Fibroblast of the aortic adventitia (primary cell): ENCODE measurements at regions not wholly inside any gene's neighbourhood (a gene's known extent, or its start where the extent isn't known, plus 50 kb on each side); places are given as distances from the start of the nearest gene placed in this dataset.

Source experiments
- DNase-seq: peaks from one replicate; pipeline ENCODE4 v3.0.0-alpha.2; 2010; ENCODE audit warnings: low read depth
- H3K4me3 ChIP-seq: 2 replicates; pipeline ENCODE4 v1.5.1; 2011; ENCODE audit warnings: low read depth, mild to moderate bottlenecking, control low read depth, low read length, moderate library complexity
- CTCF ChIP-seq: IDR thresholded peaks from 2 replicates; pipeline ENCODE4 v1.5.1; 2011; ENCODE audit warnings: mild to moderate bottlenecking, low read length, control low read depth, inconsistent platforms; ENCODE audit not compliant: insufficient read depth

GRCh38 chr9:129342591-129343423 is 164.7 kb upstream of the IER5L start:
- no peak for TF ChIP-seq CTCF
- no peak for DNase-seq
- no peak overlapping the region for H3K4me3 ChIP-seq

DNA sequence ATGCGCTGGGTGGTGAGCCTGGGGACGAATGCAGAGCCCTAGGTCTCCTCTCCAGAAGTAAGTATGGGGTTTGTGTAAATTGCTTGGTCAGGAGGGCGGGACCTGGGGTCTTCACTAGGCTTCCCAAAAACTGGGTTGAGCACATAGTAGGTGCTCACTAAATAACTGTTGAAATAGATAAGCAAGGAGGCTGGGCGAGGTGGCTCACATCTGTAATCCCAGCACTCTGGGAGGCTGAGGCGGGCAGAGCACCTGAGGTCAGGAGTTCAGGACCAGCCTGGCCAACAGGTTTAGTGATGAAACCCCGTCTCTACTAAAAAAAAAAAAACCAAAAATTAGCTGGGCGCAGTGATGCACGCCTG is 163.9 kb upstream of the IER5L start:
- DNase-seq = no peak
- TF ChIP-seq CTCF = no peak
- no peak overlapping the region for H3K4me3 ChIP-seq

GRCh38 chr9:129341171-129341986 is 163.3 kb upstream of the IER5L start:
- DNase-seq = no peak
- no peak for TF ChIP-seq CTCF
- H3K4me3 ChIP-seq = no peak overlapping the region

GRCh38 chr9:129340427-129341170 is 162.5 kb upstream of the IER5L start:
- no peak for DNase-seq

DNA sequence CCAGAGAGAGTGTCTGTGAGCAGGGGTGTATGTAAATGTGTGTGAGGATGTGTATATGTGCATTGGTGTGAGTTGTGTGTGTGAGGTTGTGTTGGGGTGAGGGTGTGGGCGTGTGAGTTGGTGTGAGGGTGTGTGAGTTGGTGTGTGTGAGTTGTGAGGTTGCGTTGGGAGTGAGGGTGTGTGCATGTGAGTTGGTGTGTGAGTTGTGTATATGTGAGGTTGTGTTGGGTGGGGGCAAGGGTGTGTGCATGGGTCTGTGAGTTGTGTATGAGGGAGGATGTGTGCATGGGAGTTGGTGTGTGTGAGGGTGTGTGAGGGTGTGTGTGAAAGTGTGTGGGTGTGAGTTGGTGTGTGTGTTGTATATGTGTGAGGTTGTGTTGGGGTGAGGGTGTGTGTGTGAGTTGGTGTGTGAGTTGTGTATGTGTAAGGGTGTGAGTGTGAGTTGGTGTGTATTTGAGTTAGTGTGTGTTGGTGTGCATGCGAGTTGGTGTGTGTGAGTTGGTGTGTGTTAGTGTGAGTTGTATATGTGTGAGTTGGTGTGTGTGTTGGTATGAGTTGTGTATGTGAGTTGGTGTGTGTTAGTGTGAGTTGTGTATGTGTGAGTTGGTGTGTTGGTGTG is 161.6 kb upstream of the IER5L start:
- no peak for DNase-seq
- TF ChIP-seq CTCF = no peak
- no peak overlapping the region for H3K4me3 ChIP-seq

More at GRCh38 chr9:129340427-129341170, 162.5 kb upstream of the IER5L start:
- no peak for TF ChIP-seq CTCF
- no peak overlapping the region for H3K4me3 ChIP-seq

DNA sequence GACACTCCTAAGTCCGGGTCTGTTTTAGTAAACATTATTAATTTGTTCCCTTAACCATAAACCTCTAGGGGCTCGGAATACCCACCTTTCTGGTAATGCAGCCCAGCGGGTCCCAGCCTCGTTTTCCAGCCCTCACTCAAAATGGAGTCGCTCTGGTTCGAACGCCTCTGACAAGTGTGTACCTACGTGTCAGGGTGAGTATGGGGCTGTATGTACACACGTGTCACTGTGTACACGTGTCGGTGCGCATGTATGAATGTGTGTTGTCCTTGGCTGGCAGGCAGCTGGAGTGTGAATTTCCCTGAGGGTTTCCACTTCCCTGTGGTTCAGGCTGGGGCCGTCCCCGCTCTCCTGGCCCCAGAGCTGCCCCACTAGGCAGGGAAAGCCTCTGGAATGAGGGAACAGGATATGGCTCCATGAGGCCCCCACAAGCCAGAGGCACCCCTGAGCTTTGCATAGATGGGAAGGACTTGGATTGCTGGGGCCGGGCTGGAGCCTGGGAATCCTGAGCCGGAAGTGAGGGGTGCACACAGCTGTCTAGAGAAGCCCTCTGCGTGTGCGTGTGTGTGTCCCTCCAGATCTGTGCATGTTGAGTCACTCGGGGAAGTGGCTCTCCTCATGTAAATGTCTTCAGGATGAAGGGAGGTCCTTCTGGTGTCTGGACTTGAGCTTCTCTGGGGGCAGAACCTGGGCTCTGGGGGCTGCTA is 160.8 kb upstream of the IER5L start:
- no peak for TF ChIP-seq CTCF
- no peak for DNase-seq

More for the DNA sequence above, 160.8 kb upstream of the IER5L start:
- no peak overlapping the region for H3K4me3 ChIP-seq
